Endothelial cell of umbilical vein (primary cell): ENCODE measurements at regions not wholly inside any gene's neighbourhood (a gene's known extent, or its start where the extent isn't known, plus 50 kb on each side); places are given as distances from the start of the nearest gene placed in this dataset.

ENCODE experiments used
- BruUV-seq: library from RNA; stranded (reverse); fragments of 400-500 nt; replicated peaks from 2 replicates; lab custom pipeline; 2021; lab: Mats Ljungman, UMichigan
- CTCF ChIA-PET: fragments of 300-600, 350-600 bp; sonication (Branson Sonifier 250); formaldehyde crosslinking; loops from one replicate; lab custom pipeline; 2021; ENCODE audit warnings: antibody characterized with exemption, inconsistent platforms; lab: Charles Lee
- POLR2A ChIA-PET: fragments of 300-600, 350-600 bp; sonication (Branson Sonifier 250); formaldehyde crosslinking; loops from one replicate; lab custom pipeline; 2021; ENCODE audit warnings: antibody characterized with exemption, inconsistent platforms; lab: Charles Lee
- DNase-seq: peaks from one replicate; pipeline ENCODE4 v3.0.0-alpha.2; 2011; ENCODE audit warnings: low read depth, low spot score
- FAIRE-seq: peaks from 2 replicates; lab custom pipeline; 2011; peaks lifted over from hg19 to GRCh38; lab: Jason Lieb, UNC
- H2AFZ ChIP-seq: 2 replicates; pipeline ENCODE4 v1.6.0; 2012; ENCODE audit warnings: low read depth, low read length, control low read depth, inconsistent platforms
- H3K27ac ChIP-seq: 2 replicates; pipeline ENCODE4 v1.5.1; 2011; ENCODE audit warnings: low read depth, mild to moderate bottlenecking, control low read depth, low read length, moderate library complexity; ENCODE audit not compliant: insufficient read depth
- H3K27me3 ChIP-seq, 2 experiments: 2 replicates each; pipeline versions ENCODE4 v1.6.0 to v1.6.1; 2011; ENCODE audit warnings: low read length in 2 of 2, mixed read lengths in 1 of 2; ENCODE audit not compliant: control insufficient read depth in 2 of 2, insufficient read depth in 2 of 2
- H3K36me3 ChIP-seq, 2 experiments: 2 replicates in 1 of 2; 3 replicates in 1 of 2; pipeline ENCODE4 v1.5.1; 2011; ENCODE audit warnings: low read length in 2 of 2, mild to moderate bottlenecking in 1 of 2, moderate library complexity in 1 of 2; ENCODE audit not compliant: control insufficient read depth in 2 of 2, insufficient read depth in 2 of 2; ENCODE audit errors: extremely low read depth in 1 of 2
- H3K4me1 ChIP-seq: 3 replicates; pipeline ENCODE4 v1.5.1; 2011; ENCODE audit warnings: mild to moderate bottlenecking, low read length; ENCODE audit not compliant: control insufficient read depth, insufficient read depth; ENCODE audit errors: extremely low read depth
- H3K4me2 ChIP-seq: 2 replicates; pipeline ENCODE4 v1.6.1; 2011; ENCODE audit warnings: low read length, control low read depth, mixed read lengths; ENCODE audit not compliant: insufficient read depth
- H3K4me3 ChIP-seq, 3 experiments: fragments of 200-600 bp in 1 of 3; sonication (generic), shearing (Covaris generic) in 1 of 3; replicated peaks in 1 of 3; 2 replicates each; pipeline ENCODE4 v1.5.1; 2011 to 2016; ENCODE audit warnings: control low read depth in 3 of 3, low read length in 3 of 3, mild to moderate bottlenecking in 2 of 3, inconsistent platforms in 1 of 3, low read depth in 1 of 3, moderate library complexity in 1 of 3; ENCODE audit not compliant: insufficient read depth in 1 of 3
- H3K79me2 ChIP-seq: 2 replicates; pipeline ENCODE4 v1.6.0; 2012; ENCODE audit warnings: low read length, inconsistent platforms; ENCODE audit not compliant: control insufficient read depth, insufficient read depth
- H3K9ac ChIP-seq: replicated peaks from 2 replicates; pipeline ENCODE3; 2011; ENCODE audit warnings: low read length, control low read depth; ENCODE audit not compliant: insufficient read depth; ENCODE audit errors: extremely low read depth
- H3K9me1 ChIP-seq: replicated peaks from 3 replicates; pipeline ENCODE4 v1.6.0; 2011; ENCODE audit warnings: mild to moderate bottlenecking, low read length; ENCODE audit not compliant: control insufficient read depth, insufficient read depth; ENCODE audit errors: extremely low read depth
- H3K9me3 ChIP-seq: replicated peaks from 2 replicates; pipeline ENCODE4 v1.5.1; 2012; ENCODE audit warnings: low read length, inconsistent platforms; ENCODE audit not compliant: control insufficient read depth, insufficient read depth
- H4K20me1 ChIP-seq: replicated peaks from 2 replicates; pipeline ENCODE3; 2011; ENCODE audit warnings: mild to moderate bottlenecking, low read length; ENCODE audit not compliant: control insufficient read depth, insufficient read depth; ENCODE audit errors: extremely low read depth
- EZH2 ChIP-seq: IDR thresholded peaks from 2 replicates; pipeline ENCODE4 v1.6.1; 2012; ENCODE audit warnings: borderline replicate concordance, low read depth, mild to moderate bottlenecking, moderate library complexity, low read length, inconsistent platforms; ENCODE audit not compliant: severe bottlenecking
- FOS ChIP-seq: IDR thresholded peaks from 2 replicates; pipeline ENCODE4 v1.6.1; 2011; ENCODE audit warnings: mild to moderate bottlenecking, low read length, moderate library complexity, borderline replicate concordance; ENCODE audit not compliant: insufficient read depth
- GATA2 ChIP-seq: IDR thresholded peaks from 2 replicates; pipeline ENCODE4 v1.7.0; 2011; ENCODE audit warnings: low read depth, mild to moderate bottlenecking, moderate library complexity, mixed read lengths, low read length; ENCODE audit not compliant: insufficient read length, insufficient read depth
- JUN ChIP-seq: IDR thresholded peaks from 2 replicates; pipeline ENCODE4 v1.6.1; 2011; ENCODE audit warnings: borderline replicate concordance, low read depth; ENCODE audit not compliant: insufficient read length, insufficient read depth
- MYC ChIP-seq: IDR thresholded peaks from one replicate; pipeline ENCODE4 v1.6.1; 2011; ENCODE audit warnings: mild to moderate bottlenecking, low read depth, low read length
- POLR2A ChIP-seq: IDR thresholded peaks from 2 replicates; pipeline ENCODE4 v1.6.1; 2012; ENCODE audit warnings: low read depth, mild to moderate bottlenecking, control low read depth, low read length
- POLR2AphosphoS5 ChIP-seq: IDR thresholded peaks from 2 replicates; pipeline ENCODE4 v1.6.1; 2012; ENCODE audit warnings: low read depth, mild to moderate bottlenecking, control low read depth, low read length, moderate library complexity; ENCODE audit not compliant: insufficient read depth
- dilution Hi-C: fragments of 300-500 bp; cut with MboI; formaldehyde crosslinking; loops from one replicate; pipeline ENCODE4 v1.15.0; 2019; ENCODE audit warnings: low sequenced_read_pairs; ENCODE audit not compliant: extremely low pct_ligation_motif_present
- intact Hi-C: fragments of 100-400 bp; cut with micrococcal nuclease; formaldehyde crosslinking; loops from one replicate; pipeline ENCODE4 v1.10.0; 2022
- TF ChIP-seq, protein P1 (sequence below), 2 donors: IDR thresholded peaks; 1 replicate in 1 of 2; 2 replicates in 1 of 2; pipeline ENCODE4 v1.5.1; 2011; ENCODE audit warnings: low read length in 2 of 2, mild to moderate bottlenecking in 2 of 2, moderate library complexity in 2 of 2, control low read depth in 1 of 2, inconsistent platforms in 1 of 2, low read depth in 1 of 2; ENCODE audit not compliant: insufficient read depth in 1 of 2; ENCODE audit errors: extremely low read depth in 1 of 2
- TF ChIP-seq, protein P2 (sequence below): IDR thresholded peaks from 2 replicates; pipeline ENCODE4 v1.6.1; 2011; ENCODE audit not compliant: insufficient read depth, insufficient read length

DNA sequence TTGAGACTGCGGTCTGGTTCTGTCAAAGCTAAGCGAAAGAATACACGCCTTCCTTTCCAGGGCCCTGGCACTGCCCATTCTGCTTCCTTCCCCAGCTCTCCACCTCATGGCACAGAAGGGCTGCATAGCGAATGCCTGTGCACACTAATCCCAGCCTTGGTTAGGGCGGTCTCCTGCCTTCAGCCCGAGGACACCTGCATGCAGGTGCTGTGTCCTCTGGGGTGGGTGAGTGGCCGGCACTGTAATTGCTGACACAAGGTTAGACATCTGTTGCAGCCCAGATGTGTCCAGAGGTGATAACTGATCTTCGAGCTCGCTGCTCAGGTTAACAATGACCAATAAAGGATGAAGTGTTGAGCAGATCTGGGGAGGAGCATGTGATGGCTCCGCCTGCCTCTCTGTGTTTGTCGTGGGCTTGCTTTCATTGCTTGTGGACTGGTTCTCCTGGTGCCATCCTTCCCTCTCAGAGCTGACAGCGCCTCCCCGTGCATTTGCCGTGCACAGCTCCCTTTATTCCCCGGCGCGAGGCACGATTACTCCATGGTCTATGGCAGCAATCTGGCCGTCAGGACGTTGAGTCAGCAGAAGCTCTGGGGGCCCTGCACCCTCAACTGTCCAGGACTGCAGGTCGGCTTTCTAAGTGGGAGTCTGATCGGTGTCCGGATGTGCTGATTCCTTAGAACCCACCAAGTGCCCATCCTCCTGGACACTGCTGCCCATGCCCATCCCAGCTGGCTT, 1088.2 kb downstream of the BRD1 start:
- DNase-seq, result no peak
- intact Hi-C loops, result loop anchor here (5.0 kb wide), 1 partner anchor 483 kb away; no protein-coding TSS in a partner anchor
- Histone ChIP-seq H3K4me3 (no peak overlapping the region), H3K9me3 (peaks cover 18% of the 10 kb centered on the region), H3K27ac (no peak overlapping the region), H2AFZ (no peak overlapping the region), H3K27me3 (no peaks in the 10 kb centered on the region), H4K20me1 (no peaks in the 10 kb centered on the region), H3K79me2 (no peaks in the 10 kb centered on the region), H3K9me1 (no peaks in the 10 kb centered on the region), H3K4me1 (no peaks in the 10 kb centered on the region), H3K4me2 (no peak overlapping the region), H3K9ac (no peak overlapping the region), H3K36me3 (no peaks in the 10 kb centered on the region)
- dilution Hi-C loops, result no loop called here
- BruUV-seq, result no TSS peak
- POLR2A ChIA-PET, result no interaction called here
- FAIRE-seq, result no peak
- CTCF ChIA-PET, result no interaction called here
- TF ChIP-seq POLR2AphosphoS5, result no peak
- TF ChIP-seq EZH2, result no peak
- TF ChIP-seq POLR2A, result no peak
- TF ChIP-seq, protein P1, sequence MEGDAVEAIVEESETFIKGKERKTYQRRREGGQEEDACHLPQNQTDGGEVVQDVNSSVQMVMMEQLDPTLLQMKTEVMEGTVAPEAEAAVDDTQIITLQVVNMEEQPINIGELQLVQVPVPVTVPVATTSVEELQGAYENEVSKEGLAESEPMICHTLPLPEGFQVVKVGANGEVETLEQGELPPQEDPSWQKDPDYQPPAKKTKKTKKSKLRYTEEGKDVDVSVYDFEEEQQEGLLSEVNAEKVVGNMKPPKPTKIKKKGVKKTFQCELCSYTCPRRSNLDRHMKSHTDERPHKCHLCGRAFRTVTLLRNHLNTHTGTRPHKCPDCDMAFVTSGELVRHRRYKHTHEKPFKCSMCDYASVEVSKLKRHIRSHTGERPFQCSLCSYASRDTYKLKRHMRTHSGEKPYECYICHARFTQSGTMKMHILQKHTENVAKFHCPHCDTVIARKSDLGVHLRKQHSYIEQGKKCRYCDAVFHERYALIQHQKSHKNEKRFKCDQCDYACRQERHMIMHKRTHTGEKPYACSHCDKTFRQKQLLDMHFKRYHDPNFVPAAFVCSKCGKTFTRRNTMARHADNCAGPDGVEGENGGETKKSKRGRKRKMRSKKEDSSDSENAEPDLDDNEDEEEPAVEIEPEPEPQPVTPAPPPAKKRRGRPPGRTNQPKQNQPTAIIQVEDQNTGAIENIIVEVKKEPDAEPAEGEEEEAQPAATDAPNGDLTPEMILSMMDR (IDR thresholded peaks at IDR 0.05; ENCODE audit: extremely low read depth in 1 of 2, insufficient read depth in 1 of 2, low read depth in 1 of 2, low read length in 2 of 2), result no peak
- no peak for TF ChIP-seq JUN
- TF ChIP-seq MYC, result no peak
- no peak for TF ChIP-seq FOS
- no peak for TF ChIP-seq GATA2
- TF ChIP-seq, protein P2, sequence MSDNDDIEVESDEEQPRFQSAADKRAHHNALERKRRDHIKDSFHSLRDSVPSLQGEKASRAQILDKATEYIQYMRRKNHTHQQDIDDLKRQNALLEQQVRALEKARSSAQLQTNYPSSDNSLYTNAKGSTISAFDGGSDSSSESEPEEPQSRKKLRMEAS, result no peak
